IMR-90 (cell line): ENCODE measurements at regions not wholly inside any gene's neighbourhood (a gene's known extent, or its start where the extent isn't known, plus 50 kb on each side); places are given as distances from the start of the nearest gene placed in this dataset.

Experiments used
- ATAC-seq: fragments of 200-7000 bp; cut with Tn5 transposase; 2 replicates; pipeline ENCODE4 v1.9.1; 2020; ENCODE audit warnings: low read depth, mild to moderate bottlenecking, moderate library complexity
- BruUV-seq: library from RNA; stranded (reverse); fragments of 400-500 nt; replicated peaks from 2 replicates; lab custom pipeline; 2021; lab: Mats Ljungman, UMichigan
- CTCF ChIA-PET: fragments of 300-600 bp; formaldehyde crosslinking; extraction: SDS; loops from one replicate; lab custom pipeline; 2021; ENCODE audit warnings: antibody characterized with exemption; lab: Yijun Ruan, JAX
- POLR2A ChIA-PET: fragments of 300-600 bp; sonication (Branson Sonifier 250); formaldehyde crosslinking; loops from one replicate; lab custom pipeline; 2022; ENCODE audit warnings: antibody characterized with exemption; ENCODE audit not compliant: unreplicated experiment; lab: Charles Lee
- DNase-seq: peaks from one replicate; pipeline ENCODE4 v3.0.0; 2013
- H2AFZ ChIP-seq: replicated peaks from 2 replicates; pipeline ENCODE3; 2013; ENCODE audit warnings: low read length, mild to moderate bottlenecking; ENCODE audit not compliant: poor library complexity
- H2AK5ac ChIP-seq: 2 replicates; pipeline ENCODE4 v1.6.1; 2013; ENCODE audit warnings: low read depth, low read length, inconsistent platforms
- H2AK9ac ChIP-seq: replicated peaks from 2 replicates; pipeline ENCODE3; 2013; ENCODE audit warnings: mild to moderate bottlenecking, low read depth, low read length, moderate library complexity; ENCODE audit not compliant: poor library complexity
- H2BK120ac ChIP-seq: 2 replicates; pipeline ENCODE4 v1.6.1; 2013; ENCODE audit warnings: low read depth, low read length, inconsistent platforms
- H2BK15ac ChIP-seq: 3 replicates; pipeline ENCODE4 v1.6.1; 2013; ENCODE audit warnings: low read depth, low read length, inconsistent platforms
- H2BK20ac ChIP-seq: 2 replicates; pipeline ENCODE4 v1.6.1; 2013; ENCODE audit warnings: low read depth, mild to moderate bottlenecking, inconsistent platforms, low read length, moderate library complexity
- H2BK5ac ChIP-seq: 2 replicates; pipeline ENCODE4 v1.6.1; 2013; ENCODE audit warnings: mild to moderate bottlenecking, low read depth, low read length, inconsistent platforms; ENCODE audit not compliant: poor library complexity, severe bottlenecking
- H3K14ac ChIP-seq: replicated peaks from 2 replicates; pipeline ENCODE4 v1.6.1; 2013; ENCODE audit warnings: low read depth, low read length, inconsistent platforms
- H3K18ac ChIP-seq: 2 replicates; pipeline ENCODE4 v1.6.1; 2013; ENCODE audit warnings: low read depth, low read length, control low read depth
- H3K23ac ChIP-seq: 2 replicates; pipeline ENCODE4 v1.6.1; 2013; ENCODE audit warnings: low read depth, low read length, inconsistent platforms
- H3K27ac ChIP-seq: 2 replicates; pipeline ENCODE4 v1.5.1; 2013; ENCODE audit warnings: mild to moderate bottlenecking, control low read depth, low read length; ENCODE audit not compliant: insufficient read depth
- H3K27me3 ChIP-seq: 2 replicates; pipeline ENCODE4 v1.6.1; 2013; ENCODE audit warnings: low read length; ENCODE audit not compliant: control insufficient read depth, insufficient read depth
- H3K36me3 ChIP-seq: 2 replicates; pipeline ENCODE4 v1.6.1; 2013; ENCODE audit warnings: low read length, mixed read lengths; ENCODE audit not compliant: control insufficient read depth, insufficient read depth
- H3K4ac ChIP-seq: 2 replicates; pipeline ENCODE4 v1.6.1; 2013; ENCODE audit warnings: low read depth, low read length, inconsistent platforms
- H3K4me1 ChIP-seq: 2 replicates; pipeline ENCODE4 v1.6.1; 2013; ENCODE audit warnings: low read length, mixed read lengths; ENCODE audit not compliant: control insufficient read depth, insufficient read depth
- H3K4me2 ChIP-seq: 2 replicates; pipeline ENCODE4 v1.6.1; 2013; ENCODE audit warnings: low read depth, mild to moderate bottlenecking, control low read depth, low read length, moderate library complexity
- H3K4me3 ChIP-seq: 2 replicates; pipeline ENCODE4 v1.5.1; 2013; ENCODE audit warnings: low read depth, mild to moderate bottlenecking, control low read depth, low read length, moderate library complexity; ENCODE audit not compliant: insufficient read depth
- H3K56ac ChIP-seq: 2 replicates; pipeline ENCODE4 v1.6.1; 2013; ENCODE audit warnings: low read length, inconsistent platforms; ENCODE audit not compliant: insufficient read depth; ENCODE audit errors: extremely low read depth
- H3K79me1 ChIP-seq, 2 experiments: 2 replicates each; pipeline ENCODE4 v1.6.1; 2013; ENCODE audit warnings: low read length in 2 of 2, inconsistent platforms in 1 of 2, low read depth in 1 of 2
- H3K9ac ChIP-seq: 2 replicates; pipeline ENCODE4 v1.6.1; 2013; ENCODE audit warnings: low read depth, low read length, control low read depth
- H3K9me1 ChIP-seq: 2 replicates; pipeline ENCODE4 v1.6.1; 2013; ENCODE audit warnings: low read length, inconsistent platforms; ENCODE audit not compliant: insufficient read depth
- H3K9me3 ChIP-seq: 2 replicates; pipeline ENCODE4 v1.6.1; 2013; ENCODE audit warnings: low read length; ENCODE audit not compliant: control insufficient read depth, insufficient read depth
- H4K20me1 ChIP-seq: 2 replicates; pipeline ENCODE4 v1.6.1; 2013; ENCODE audit warnings: low read length, inconsistent platforms; ENCODE audit not compliant: insufficient read depth
- H4K5ac ChIP-seq: 2 replicates; pipeline ENCODE4 v1.6.1; 2013; ENCODE audit warnings: mild to moderate bottlenecking, low read depth, low read length, control low read depth
- H4K8ac ChIP-seq, 2 experiments: 2 replicates each; pipeline ENCODE4 v1.6.1; 2013; ENCODE audit warnings: low read depth in 2 of 2, low read length in 2 of 2, control low read depth in 1 of 2, inconsistent platforms in 1 of 2
- H4K91ac ChIP-seq: 2 replicates; pipeline ENCODE4 v1.6.1; 2013; ENCODE audit warnings: low read depth, low read length, inconsistent platforms; ENCODE audit not compliant: insufficient read depth
- BHLHE40 ChIP-seq: fragments of 150-350 bp; IDR thresholded peaks from 2 replicates; pipeline ENCODE4 v1.6.1; 2016; ENCODE audit warnings: mild to moderate bottlenecking, low read depth, low read length
- CEBPB ChIP-seq: IDR thresholded peaks from 2 replicates; pipeline ENCODE4 v1.6.1; 2012; ENCODE audit warnings: low read depth, low read length, improper control_type of control experiment
- CHD1 ChIP-seq: IDR thresholded peaks from 2 replicates; pipeline ENCODE4 v1.6.1; 2012; ENCODE audit warnings: low read depth, low read length, improper control_type of control experiment
- FOS ChIP-seq: fragments of 150-350 bp; IDR thresholded peaks from 2 replicates; pipeline ENCODE4 v1.6.1; 2016; ENCODE audit warnings: low read depth, low read length
- MAFK ChIP-seq: IDR thresholded peaks from 2 replicates; pipeline ENCODE4 v1.6.1; 2012; ENCODE audit warnings: low read depth, low read length, improper control_type of control experiment
- MAZ ChIP-seq: IDR thresholded peaks from 2 replicates; pipeline ENCODE4 v1.6.1; 2012; ENCODE audit warnings: low read depth, mild to moderate bottlenecking, low read length, improper control_type of control experiment, moderate library complexity, borderline replicate concordance
- MXI1 ChIP-seq: IDR thresholded peaks from 2 replicates; pipeline ENCODE4 v1.6.1; 2012; ENCODE audit warnings: low read depth, mild to moderate bottlenecking, low read length, moderate library complexity, borderline replicate concordance
- NFE2L2 ChIP-seq: fragments of 150-350 bp; IDR thresholded peaks from 2 replicates; pipeline ENCODE4 v1.6.1; 2016; ENCODE audit warnings: low read depth, mild to moderate bottlenecking, low read length
- POLR2A ChIP-seq: IDR thresholded peaks from 2 replicates; pipeline ENCODE4 v1.6.1; 2012; ENCODE audit warnings: mild to moderate bottlenecking, low read depth, low read length
- RAD21 ChIP-seq: IDR thresholded peaks from 2 replicates; pipeline ENCODE4 v1.6.1; 2012; ENCODE audit warnings: low read length, improper control_type of control experiment
- RCOR1 ChIP-seq: IDR thresholded peaks from 2 replicates; pipeline ENCODE4 v1.6.1; 2012; ENCODE audit warnings: mild to moderate bottlenecking, low read length, improper control_type of control experiment; ENCODE audit not compliant: insufficient replicate concordance
- RFX5 ChIP-seq: IDR thresholded peaks from 2 replicates; pipeline ENCODE4 v1.8.0; 2012; ENCODE audit warnings: low read depth, mild to moderate bottlenecking, low read length, moderate library complexity
- WGBS, 2 experiments: methylation state at CpG; one replicate each; pipeline versions ENCODE4 v1.1.5 to v1.1.7; 2013; ENCODE audit warnings: missing lambda C conversion rate in 2 of 2; ENCODE audit not compliant: insufficient read length in 1 of 2; ENCODE audit errors: extremely low coverage in 2 of 2; 5-methylcytosine and 5-hydroxymethylcytosine counted together
- dilution Hi-C: fragments of 300-500 bp; cut with HindIII; formaldehyde crosslinking; loops from one replicate; pipeline ENCODE4 v1.14.3; 2018; ENCODE audit warnings: low sequenced_read_pairs; ENCODE audit not compliant: unreplicated experiment
- in situ Hi-C: fragments of 300-500 bp; cut with MboI; formaldehyde crosslinking; loops from 3 replicates; pipeline ENCODE4 v1.14.3; 2019; ENCODE audit warnings: low sequenced_read_pairs, inconsistent platforms, mixed read lengths
- intact Hi-C: fragments of 100-400 bp; cut with micrococcal nuclease; formaldehyde crosslinking; loops from 2 replicates; pipeline ENCODE4 v1.10.0; 2022
- TF ChIP-seq, protein P1 (sequence below): fragments of 150-350 bp; IDR thresholded peaks from 2 replicates; pipeline ENCODE4 v1.6.1; 2016; ENCODE audit warnings: low read depth, mild to moderate bottlenecking, low read length, moderate library complexity, borderline replicate concordance
- TF ChIP-seq, protein P2 (sequence below): conservative IDR thresholded peaks from 2 replicates; pipeline ENCODE4 v1.5.1; 2012; ENCODE audit warnings: mild to moderate bottlenecking, low read depth, low read length, improper control_type of control experiment
- TF ChIP-seq, protein P3 (sequence below): fragments of 150-350 bp; IDR thresholded peaks from 2 replicates; pipeline ENCODE4 v1.6.1; 2017; ENCODE audit warnings: mild to moderate bottlenecking, antibody characterized with exemption, low read length, low read depth

DNA sequence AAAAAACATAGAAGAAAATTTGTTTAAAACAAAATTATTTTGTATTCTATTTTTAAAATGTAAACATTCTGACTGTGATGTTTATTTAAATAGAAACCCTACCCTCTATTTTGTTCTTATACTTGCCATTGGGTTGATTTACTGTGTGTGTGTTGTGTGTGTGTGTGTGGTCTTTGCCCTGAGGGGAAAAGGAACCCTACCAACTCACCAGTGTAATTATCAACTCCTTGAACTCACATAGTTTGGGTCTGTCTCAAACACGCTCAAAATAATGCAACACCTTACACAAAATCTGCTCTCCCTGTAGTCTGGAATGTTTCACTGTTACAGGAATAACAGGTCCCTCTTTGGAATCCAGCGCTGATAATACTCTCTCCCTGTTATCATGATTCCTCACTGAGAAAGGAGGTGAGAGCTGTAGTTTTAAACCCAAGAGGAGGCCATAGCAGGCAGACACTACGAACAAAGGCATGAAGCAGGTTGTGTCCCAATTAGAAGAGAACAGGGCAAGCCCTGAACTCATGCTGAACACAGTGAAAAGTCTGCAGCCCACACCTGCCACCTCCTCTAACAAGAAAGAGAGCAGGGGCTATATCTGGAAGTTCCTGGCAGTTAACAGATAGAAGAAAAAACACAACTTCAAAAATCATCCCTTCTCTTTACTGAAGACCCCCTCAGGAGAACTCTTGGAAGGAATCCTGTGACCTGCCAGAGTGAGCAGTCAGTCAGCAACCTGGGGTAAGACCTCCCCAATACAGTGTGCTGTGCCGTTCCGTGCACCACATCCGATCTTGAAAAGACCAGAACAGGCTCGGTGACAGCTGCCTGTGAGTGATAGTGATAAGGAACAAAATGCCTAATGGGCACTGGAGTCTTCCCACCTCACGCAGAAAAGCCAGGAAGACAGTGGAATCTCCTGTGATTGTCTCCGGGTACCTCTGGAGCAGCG is 608.1 kb upstream of the ADAMTS16 start:
- BruUV-seq, result no TSS peak
- no peak overlapping the region for H2AFZ ChIP-seq
- no peaks in the 10 kb centered on the region for H3K79me1 ChIP-seq
- H4K5ac ChIP-seq, result no peak overlapping the region
- H2BK120ac ChIP-seq, result no peak overlapping the region
- H2BK15ac ChIP-seq, result no peak overlapping the region
- H3K4me1 ChIP-seq, result no peaks in the 10 kb centered on the region
- no peak overlapping the region for H4K91ac ChIP-seq
- no peak overlapping the region for H3K56ac ChIP-seq
- intact Hi-C loops, result no loop called here
- DNase-seq (no peak), ATAC-seq (no peak)
- CTCF ChIA-PET, result no interaction called here
- dilution Hi-C loops, result no loop called here
- WGBS, 2 experiments, result 0% methylated on average over 1 of the region's 10 CpGs; no CpG with 5 or more reads in 1 of the 2 experiments
- no peak overlapping the region for H4K8ac ChIP-seq
- H2BK5ac ChIP-seq, result no peak overlapping the region
- H4K20me1 ChIP-seq, result no peaks in the 10 kb centered on the region
- no peak overlapping the region for H3K14ac ChIP-seq
- no peak overlapping the region for H2AK9ac ChIP-seq
- POLR2A ChIA-PET, result no interaction called here
- no peak overlapping the region for H3K23ac ChIP-seq
- H2AK5ac ChIP-seq, result no peak overlapping the region
- no peaks in the 10 kb centered on the region for H3K9me1 ChIP-seq
- H3K4me2 ChIP-seq, result no peak overlapping the region
- H2BK20ac ChIP-seq, result no peak overlapping the region
- no peaks in the 10 kb centered on the region for H3K36me3 ChIP-seq
- peaks cover 27% of the 10 kb centered on the region for H3K9me3 ChIP-seq
- in situ Hi-C loops, result no loop called here
- no peak overlapping the region for H3K9ac ChIP-seq
- H3K4me3 ChIP-seq, result no peak overlapping the region
- no peak overlapping the region for H3K4ac ChIP-seq
- H3K27ac ChIP-seq, result no peak overlapping the region
- H3K18ac ChIP-seq, result no peak overlapping the region
- no peaks in the 10 kb centered on the region for H3K27me3 ChIP-seq
- TF ChIP-seq MXI1, result no peak
- no peak for TF ChIP-seq RFX5
- TF ChIP-seq, protein P1, sequence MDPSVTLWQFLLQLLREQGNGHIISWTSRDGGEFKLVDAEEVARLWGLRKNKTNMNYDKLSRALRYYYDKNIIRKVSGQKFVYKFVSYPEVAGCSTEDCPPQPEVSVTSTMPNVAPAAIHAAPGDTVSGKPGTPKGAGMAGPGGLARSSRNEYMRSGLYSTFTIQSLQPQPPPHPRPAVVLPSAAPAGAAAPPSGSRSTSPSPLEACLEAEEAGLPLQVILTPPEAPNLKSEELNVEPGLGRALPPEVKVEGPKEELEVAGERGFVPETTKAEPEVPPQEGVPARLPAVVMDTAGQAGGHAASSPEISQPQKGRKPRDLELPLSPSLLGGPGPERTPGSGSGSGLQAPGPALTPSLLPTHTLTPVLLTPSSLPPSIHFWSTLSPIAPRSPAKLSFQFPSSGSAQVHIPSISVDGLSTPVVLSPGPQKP, result no peak
- TF ChIP-seq, protein P2, sequence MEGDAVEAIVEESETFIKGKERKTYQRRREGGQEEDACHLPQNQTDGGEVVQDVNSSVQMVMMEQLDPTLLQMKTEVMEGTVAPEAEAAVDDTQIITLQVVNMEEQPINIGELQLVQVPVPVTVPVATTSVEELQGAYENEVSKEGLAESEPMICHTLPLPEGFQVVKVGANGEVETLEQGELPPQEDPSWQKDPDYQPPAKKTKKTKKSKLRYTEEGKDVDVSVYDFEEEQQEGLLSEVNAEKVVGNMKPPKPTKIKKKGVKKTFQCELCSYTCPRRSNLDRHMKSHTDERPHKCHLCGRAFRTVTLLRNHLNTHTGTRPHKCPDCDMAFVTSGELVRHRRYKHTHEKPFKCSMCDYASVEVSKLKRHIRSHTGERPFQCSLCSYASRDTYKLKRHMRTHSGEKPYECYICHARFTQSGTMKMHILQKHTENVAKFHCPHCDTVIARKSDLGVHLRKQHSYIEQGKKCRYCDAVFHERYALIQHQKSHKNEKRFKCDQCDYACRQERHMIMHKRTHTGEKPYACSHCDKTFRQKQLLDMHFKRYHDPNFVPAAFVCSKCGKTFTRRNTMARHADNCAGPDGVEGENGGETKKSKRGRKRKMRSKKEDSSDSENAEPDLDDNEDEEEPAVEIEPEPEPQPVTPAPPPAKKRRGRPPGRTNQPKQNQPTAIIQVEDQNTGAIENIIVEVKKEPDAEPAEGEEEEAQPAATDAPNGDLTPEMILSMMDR, result no peak
- no peak for TF ChIP-seq POLR2A
- TF ChIP-seq, protein P3, sequence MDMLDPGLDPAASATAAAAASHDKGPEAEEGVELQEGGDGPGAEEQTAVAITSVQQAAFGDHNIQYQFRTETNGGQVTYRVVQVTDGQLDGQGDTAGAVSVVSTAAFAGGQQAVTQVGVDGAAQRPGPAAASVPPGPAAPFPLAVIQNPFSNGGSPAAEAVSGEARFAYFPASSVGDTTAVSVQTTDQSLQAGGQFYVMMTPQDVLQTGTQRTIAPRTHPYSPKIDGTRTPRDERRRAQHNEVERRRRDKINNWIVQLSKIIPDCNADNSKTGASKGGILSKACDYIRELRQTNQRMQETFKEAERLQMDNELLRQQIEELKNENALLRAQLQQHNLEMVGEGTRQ, result no peak
- TF ChIP-seq CEBPB, result no peak
- no peak for TF ChIP-seq CHD1
- TF ChIP-seq MAZ, result no peak
- no peak for TF ChIP-seq MAFK
- TF ChIP-seq RCOR1, result no peak
- no peak for TF ChIP-seq BHLHE40
- TF ChIP-seq RAD21, result no peak
- no peak for TF ChIP-seq FOS
- no peak for TF ChIP-seq NFE2L2
